Stimulated activated effector memory CD8-positive, alpha-beta T cell treated with anti-CD3 and anti-CD28 coated beads, Interleukin-12 subunit alpha, Interleukin-12 subunit beta, amount 100 ng/mL, for 72 hours (primary cell): ENCODE measurements at regions not wholly inside any gene's neighbourhood (a gene's known extent, or its start where the extent isn't known, plus 50 kb on each side); places are given as distances from the start of the nearest gene placed in this dataset.
"Not testable (repeated sequence)": the region's sequence is repeated elsewhere in the genome, so short reads cannot be mapped to it uniquely, and the experiment has no call there.

Experiments used
- ATAC-seq: fragments of 150-1000 bp; cut with Tn5 transposase; 2 replicates; pipeline ENCODE4 v1.10.0; 2021
- DNase-seq, 2 donors: peaks; one replicate each; pipeline ENCODE4 v3.0.0; 2021 to 2022; ENCODE audit warnings: low spot score in 2 of 2
- H3K27ac Mint-ChIP-seq: one replicate; pipeline ENCODE4 v1.8.0; 2022; ENCODE audit warnings: mild to moderate bottlenecking, mixed read lengths
- H3K36me3 Mint-ChIP-seq: one replicate; pipeline ENCODE4 v1.8.0; 2022; ENCODE audit warnings: mild to moderate bottlenecking, mixed read lengths
- H3K4me1 Mint-ChIP-seq: one replicate; pipeline ENCODE4 v1.8.0; 2022; ENCODE audit warnings: mixed read lengths
- H3K4me3 Mint-ChIP-seq: one replicate; pipeline ENCODE4 v1.8.0; 2022; ENCODE audit warnings: mild to moderate bottlenecking, mixed read lengths
- H3K9me3 Mint-ChIP-seq: one replicate; pipeline ENCODE4 v1.8.0; 2022; ENCODE audit warnings: mixed read lengths

GRCh38 chr9:79089054-79089560 is 482.7 kb upstream of the TLE4 start:
- no peak overlapping the region for H3K27ac Mint-ChIP-seq
- no peak for DNase-seq
- no peak overlapping the region for H3K4me3 Mint-ChIP-seq

GRCh38 chr9:79089851-79090250 is 481.9 kb upstream of the TLE4 start:
- H3K27ac Mint-ChIP-seq, H3K4me1 Mint-ChIP-seq, H3K9me3 Mint-ChIP-seq, H3K36me3 Mint-ChIP-seq, H3K4me3 Mint-ChIP-seq, ATAC-seq, DNase-seq: not testable (repeated sequence)

More at GRCh38 chr9:79089054-79089560, 482.7 kb upstream of the TLE4 start:
- Mint-ChIP-seq H3K36me3 (no peaks in the 10 kb centered on the region), H3K9me3 (peaks cover 9% of the 10 kb centered on the region), H3K4me1 (no peaks in the 10 kb centered on the region)
- ATAC-seq, result no peak

- not testable (repeated sequence) for H3K36me3 Mint-ChIP-seq, H3K4me3 Mint-ChIP-seq
Measured at GRCh38 chr9:79103257-79103656, 468.5 kb upstream of the TLE4 start.

GRCh38 chr9:79104216-79104615 is 467.5 kb upstream of the TLE4 start:
- H3K9me3 Mint-ChIP-seq, result peaks cover under 1% of the 10 kb centered on the region
- ATAC-seq, result no peak
- no peak for DNase-seq
- H3K36me3 Mint-ChIP-seq, result no peaks in the 10 kb centered on the region
- no peaks in the 10 kb centered on the region for H3K4me1 Mint-ChIP-seq
- H3K4me3 Mint-ChIP-seq, result no peak overlapping the region
- no peak overlapping the region for H3K27ac Mint-ChIP-seq

More at GRCh38 chr9:79103257-79103656, 468.5 kb upstream of the TLE4 start:
- not testable (repeated sequence) for H3K9me3 Mint-ChIP-seq, DNase-seq, H3K27ac Mint-ChIP-seq, ATAC-seq, H3K4me1 Mint-ChIP-seq

- Mint-ChIP-seq H3K4me3 (no peak overlapping the region), H3K9me3 (peaks cover 6% of the 10 kb centered on the region), H3K4me1 (no peaks in the 10 kb centered on the region), H3K36me3 (no peaks in the 10 kb centered on the region), H3K27ac (no peak overlapping the region)
- no peak for ATAC-seq
- DNase-seq, result no peak
Measured at GRCh38 chr9:79104951-79105350, 466.8 kb upstream of the TLE4 start.

GRCh38 chr9:79107911-79108676 is 463.7 kb upstream of the TLE4 start:
- DNase-seq (no peak), ATAC-seq (no peak)
- Mint-ChIP-seq H3K9me3 (peaks cover 6% of the 10 kb centered on the region), H3K27ac (no peak overlapping the region), H3K36me3 (no peaks in the 10 kb centered on the region), H3K4me3 (no peak overlapping the region), H3K4me1 (no peaks in the 10 kb centered on the region)

- no peak for ATAC-seq
- H3K36me3 Mint-ChIP-seq, result no peaks in the 10 kb centered on the region
- H3K4me1 Mint-ChIP-seq, result no peaks in the 10 kb centered on the region
- H3K27ac Mint-ChIP-seq, result no peak overlapping the region
- peaks cover 6% of the 10 kb centered on the region for H3K9me3 Mint-ChIP-seq
- H3K4me3 Mint-ChIP-seq, result no peak overlapping the region
- DNase-seq, result no peak
Measured at GRCh38 chr9:79111653-79112052, 460.1 kb upstream of the TLE4 start.

- H3K4me3 Mint-ChIP-seq, result no peak overlapping the region
- no peaks in the 10 kb centered on the region for H3K4me1 Mint-ChIP-seq
- H3K9me3 Mint-ChIP-seq, result no peaks in the 10 kb centered on the region
Measured at GRCh38 chr9:79115176-79115575, 456.6 kb upstream of the TLE4 start.

GRCh38 chr9:79116041-79116440 is 455.7 kb upstream of the TLE4 start:
- DNase-seq (no peak), ATAC-seq (no peak)
- no peak overlapping the region for H3K27ac Mint-ChIP-seq
- H3K36me3 Mint-ChIP-seq, result no peaks in the 10 kb centered on the region
- no peak overlapping the region for H3K4me3 Mint-ChIP-seq
- H3K9me3 Mint-ChIP-seq, result no peaks in the 10 kb centered on the region
- H3K4me1 Mint-ChIP-seq, result no peaks in the 10 kb centered on the region

More at GRCh38 chr9:79115176-79115575, 456.6 kb upstream of the TLE4 start:
- H3K36me3 Mint-ChIP-seq, result no peaks in the 10 kb centered on the region
- H3K27ac Mint-ChIP-seq, result no peak overlapping the region
- DNase-seq (no peak), ATAC-seq (no peak)

- no peaks in the 10 kb centered on the region for H3K4me1 Mint-ChIP-seq
- DNase-seq, result no peak
- no peak overlapping the region for H3K4me3 Mint-ChIP-seq
- H3K36me3 Mint-ChIP-seq, result no peaks in the 10 kb centered on the region
- H3K27ac Mint-ChIP-seq, result no peak overlapping the region
- ATAC-seq, result no peak
- no peaks in the 10 kb centered on the region for H3K9me3 Mint-ChIP-seq
Measured at GRCh38 chr9:79116709-79117108, 455.1 kb upstream of the TLE4 start.

GRCh38 chr9:79120533-79120932 is 451.2 kb upstream of the TLE4 start:
- H3K9me3 Mint-ChIP-seq, result peaks cover 5% of the 10 kb centered on the region
- ATAC-seq, result no peak
- H3K4me3 Mint-ChIP-seq, result no peak overlapping the region
- H3K4me1 Mint-ChIP-seq, result no peaks in the 10 kb centered on the region
- H3K27ac Mint-ChIP-seq, result no peak overlapping the region
- H3K36me3 Mint-ChIP-seq, result no peaks in the 10 kb centered on the region
- DNase-seq, result no peak

- Mint-ChIP-seq H3K4me3 (no peak overlapping the region), H3K4me1 (no peaks in the 10 kb centered on the region), H3K36me3 (no peaks in the 10 kb centered on the region), H3K27ac (no peak overlapping the region), H3K9me3 (peaks cover 5% of the 10 kb centered on the region)
- ATAC-seq (no peak), DNase-seq (no peak)
Measured at GRCh38 chr9:79120941-79121340, 450.8 kb upstream of the TLE4 start.

- peaks cover 5% of the 10 kb centered on the region for H3K9me3 Mint-ChIP-seq
Measured at GRCh38 chr9:79123415-79123814, 448.4 kb upstream of the TLE4 start.

GRCh38 chr9:79127661-79128060 is 444.1 kb upstream of the TLE4 start:
- no peak overlapping the region for H3K4me3 Mint-ChIP-seq
- no peaks in the 10 kb centered on the region for H3K36me3 Mint-ChIP-seq
- DNase-seq (no peak), ATAC-seq (no peak)
- no peak overlapping the region for H3K27ac Mint-ChIP-seq
- H3K4me1 Mint-ChIP-seq, result no peaks in the 10 kb centered on the region
- H3K9me3 Mint-ChIP-seq, result no peaks in the 10 kb centered on the region

More at GRCh38 chr9:79123415-79123814, 448.4 kb upstream of the TLE4 start:
- no peak for DNase-seq
- no peak for ATAC-seq
- no peaks in the 10 kb centered on the region for H3K4me1 Mint-ChIP-seq
- no peak overlapping the region for H3K27ac Mint-ChIP-seq
- H3K36me3 Mint-ChIP-seq, result no peaks in the 10 kb centered on the region
- H3K4me3 Mint-ChIP-seq, result no peak overlapping the region

GRCh38 chr9:79129865-79130480 is 441.8 kb upstream of the TLE4 start:
- no peak overlapping the region for H3K27ac Mint-ChIP-seq
- H3K9me3 Mint-ChIP-seq, result no peaks in the 10 kb centered on the region
- no peak overlapping the region for H3K4me3 Mint-ChIP-seq
- H3K36me3 Mint-ChIP-seq, result no peaks in the 10 kb centered on the region
- no peaks in the 10 kb centered on the region for H3K4me1 Mint-ChIP-seq
- ATAC-seq, result no peak
- no peak for DNase-seq

GRCh38 chr9:79131246-79131774 is 440.5 kb upstream of the TLE4 start:
- DNase-seq (no peak), ATAC-seq (no peak)
- no peaks in the 10 kb centered on the region for H3K36me3 Mint-ChIP-seq
- no peaks in the 10 kb centered on the region for H3K9me3 Mint-ChIP-seq
- H3K27ac Mint-ChIP-seq, result no peak overlapping the region
- no peak overlapping the region for H3K4me3 Mint-ChIP-seq
- no peaks in the 10 kb centered on the region for H3K4me1 Mint-ChIP-seq
